GM21528 (cell line): ENCODE measurements at regions not wholly inside any gene's neighbourhood (a gene's known extent, or its start where the extent isn't known, plus 50 kb on each side); places are given as distances from the start of the nearest gene placed in this dataset.

ENCODE experiments used
- ATAC-seq: cut with Tn5 transposase; IDR thresholded peaks from one replicate; pipeline ENCODE4 v1.9.1; 2021; ENCODE audit warnings: mild to moderate bottlenecking, moderate library complexity; ENCODE audit not compliant: unreplicated experiment, low FRiP score

DNA sequence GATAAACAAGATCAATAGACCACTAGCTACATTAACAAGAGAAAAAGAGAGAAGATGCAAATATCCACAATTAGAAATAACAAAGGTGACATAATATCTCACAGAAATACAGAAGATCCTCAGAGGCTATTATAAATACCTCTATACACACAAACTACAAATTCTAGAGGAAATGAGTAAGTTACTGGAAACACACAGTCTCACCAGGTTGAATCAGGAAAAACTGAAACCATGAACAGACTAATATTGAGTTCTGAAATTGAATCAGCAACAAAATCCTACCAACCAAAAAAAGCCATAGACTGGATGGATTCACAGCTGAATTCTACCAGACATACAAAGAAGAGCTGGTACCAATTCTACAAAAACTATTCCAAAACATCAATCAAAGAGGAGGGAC, 211.8 kb upstream of the CPEB2 start:
- no peak for ATAC-seq

DNA sequence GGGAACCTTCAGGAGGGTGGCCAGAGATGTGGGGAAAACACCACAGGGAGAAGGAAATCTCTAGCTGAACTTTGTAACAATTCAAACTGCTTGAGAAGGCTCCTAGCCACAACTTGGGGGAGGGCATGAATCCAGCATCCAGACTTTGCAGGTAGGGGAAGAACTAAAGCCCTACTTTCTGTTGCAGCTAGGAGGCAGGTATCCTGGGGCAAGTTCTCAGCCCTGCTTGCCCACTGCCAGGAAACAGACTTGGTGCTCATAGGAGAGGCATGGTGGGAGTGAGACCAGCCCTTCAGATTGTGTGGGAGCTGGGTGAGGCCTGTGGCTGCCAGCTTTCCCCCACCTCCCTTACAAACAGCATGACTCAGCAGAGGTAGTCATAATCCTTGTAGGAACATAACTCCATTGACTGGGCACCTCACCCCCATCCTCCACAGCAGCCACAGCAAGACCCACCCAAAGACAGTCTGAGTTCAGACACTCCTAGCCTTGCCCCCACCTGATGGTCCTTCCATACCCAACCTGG, 209.5 kb upstream of the CPEB2 start:
- no peak for ATAC-seq

DNA sequence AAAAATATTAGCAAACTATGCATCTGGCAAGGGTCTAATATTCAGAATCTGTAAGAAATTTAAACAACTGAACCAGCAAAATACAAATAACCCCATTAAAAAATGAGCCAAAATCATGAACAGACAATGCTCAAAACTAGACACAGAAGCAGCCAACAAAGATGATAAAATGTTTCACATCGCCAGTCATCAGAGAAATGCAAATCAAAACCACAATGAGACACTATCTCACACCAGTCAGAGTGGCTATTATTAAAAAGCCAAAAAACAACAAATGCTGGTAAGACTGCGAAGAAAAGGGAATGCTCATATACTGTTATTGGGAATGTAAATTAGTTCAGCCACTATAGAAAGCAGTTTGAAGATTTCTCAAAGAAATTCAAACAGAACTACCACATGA, 201.3 kb upstream of the CPEB2 start:
- no peak for ATAC-seq

DNA sequence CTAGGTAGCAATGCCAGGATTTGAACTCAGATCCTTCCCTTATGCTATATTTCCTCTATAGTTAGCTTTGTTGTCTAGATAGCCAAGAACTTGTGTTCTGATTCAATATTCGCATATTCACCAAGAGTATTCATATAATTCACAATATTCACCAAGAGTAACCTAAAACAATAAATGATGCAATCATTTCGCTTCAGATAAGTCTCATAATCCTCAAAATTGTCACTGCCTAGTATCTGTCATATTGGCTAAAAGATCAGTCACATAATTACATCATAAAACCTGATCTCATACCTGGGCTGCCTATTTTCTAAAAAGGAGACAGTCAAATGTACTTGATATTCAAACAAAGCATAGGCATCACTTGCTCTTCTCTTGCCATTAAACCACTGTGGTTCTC, 199.7 kb upstream of the CPEB2 start:
- no peak for ATAC-seq

DNA sequence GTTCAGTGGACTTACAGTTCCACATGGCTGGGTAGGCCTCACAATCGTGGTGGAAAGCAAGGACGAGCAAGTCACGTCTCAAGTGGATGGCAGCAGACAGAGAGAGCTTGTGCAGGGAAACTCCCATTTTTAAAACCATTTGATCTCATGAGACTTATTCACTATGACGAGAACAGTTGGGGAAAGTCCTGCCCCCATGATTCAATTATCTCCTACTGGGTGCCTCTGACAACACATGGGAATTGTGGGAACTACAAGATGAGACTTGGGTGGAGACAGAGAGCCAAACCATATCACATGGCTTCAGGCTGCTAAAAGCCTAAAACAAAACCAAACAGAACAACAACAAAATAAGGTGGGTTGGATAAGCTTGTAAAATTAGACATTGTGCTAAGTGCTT, 194.4 kb upstream of the CPEB2 start:
- ATAC-seq = no peak

DNA sequence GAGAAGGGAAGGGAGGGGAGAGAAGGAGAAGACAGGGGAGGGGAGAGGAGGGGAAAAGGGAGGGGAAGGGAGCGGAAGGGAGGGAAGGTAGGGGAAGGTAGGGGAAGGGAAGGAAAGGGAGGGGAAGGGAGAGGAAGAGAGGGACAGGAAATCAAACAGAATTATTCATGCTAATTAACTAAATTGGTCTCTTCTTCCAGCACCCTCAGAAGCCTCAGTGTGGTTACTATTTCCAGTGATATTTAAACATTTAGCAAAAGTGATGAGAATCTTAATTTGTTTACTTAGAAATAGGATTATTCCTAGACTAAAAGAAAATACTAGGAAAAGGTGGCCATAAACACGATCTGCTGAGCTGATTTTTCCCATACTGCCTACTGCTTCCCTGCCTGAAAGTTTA, 193.1 kb upstream of the CPEB2 start:
- no peak for ATAC-seq

DNA sequence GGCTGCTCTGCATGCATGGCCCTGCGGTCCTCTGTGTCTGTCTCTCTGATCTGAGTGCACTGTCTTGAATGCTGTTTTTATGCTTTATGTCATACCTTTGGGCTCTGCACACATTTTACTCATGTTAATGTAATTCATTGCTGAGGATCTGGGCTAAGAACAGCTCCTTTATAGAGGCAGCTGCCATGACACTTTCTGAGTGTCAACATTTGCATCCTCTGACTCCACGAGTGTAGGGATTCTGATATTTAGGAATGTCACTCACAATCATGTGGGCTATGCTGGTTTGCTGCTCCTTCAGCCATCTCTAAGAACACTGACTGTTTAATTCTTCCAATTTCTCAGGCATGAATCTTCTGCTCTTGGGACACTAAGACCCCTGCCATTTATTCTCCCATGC, 192.2 kb upstream of the CPEB2 start:
- ATAC-seq = no peak

DNA sequence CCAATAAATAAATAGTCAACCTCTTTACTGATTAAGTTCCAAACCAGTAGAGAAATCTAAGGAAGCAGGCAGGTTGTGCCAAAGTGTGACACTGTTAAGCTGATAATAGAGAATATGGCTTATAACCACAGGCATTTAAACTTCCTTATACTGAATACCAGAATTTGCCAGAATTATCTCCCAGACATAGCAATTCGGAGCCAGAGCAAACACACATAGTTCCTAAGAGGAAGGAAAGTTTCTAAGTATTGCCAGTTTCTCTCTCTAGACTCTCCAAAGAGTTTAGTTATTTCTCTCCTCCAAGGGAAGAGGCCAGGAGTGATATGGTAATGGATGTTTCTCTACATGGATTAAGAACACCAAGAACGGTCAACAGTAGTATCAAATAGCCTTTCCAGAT, 191.7 kb upstream of the CPEB2 start:
- ATAC-seq = no peak

DNA sequence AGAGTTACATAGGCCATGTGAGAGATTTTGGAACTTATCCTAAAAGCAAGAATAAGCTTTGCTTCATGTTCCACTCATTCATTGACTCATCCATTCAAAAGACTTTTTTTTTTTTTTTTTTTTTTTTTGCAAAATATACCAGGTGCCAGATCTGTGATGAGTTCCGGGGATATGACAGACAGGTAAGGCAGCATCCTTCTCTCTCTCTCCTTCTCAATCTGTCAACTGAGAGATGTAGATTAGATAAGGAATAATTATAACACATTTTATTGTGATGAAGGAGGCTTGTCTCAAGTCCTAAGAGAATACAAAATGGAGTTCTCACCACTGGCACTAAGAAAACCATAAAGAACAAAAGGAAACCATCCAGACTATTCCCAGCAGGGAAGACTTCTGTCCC, 190.2 kb upstream of the CPEB2 start:
- ATAC-seq = no peak

DNA sequence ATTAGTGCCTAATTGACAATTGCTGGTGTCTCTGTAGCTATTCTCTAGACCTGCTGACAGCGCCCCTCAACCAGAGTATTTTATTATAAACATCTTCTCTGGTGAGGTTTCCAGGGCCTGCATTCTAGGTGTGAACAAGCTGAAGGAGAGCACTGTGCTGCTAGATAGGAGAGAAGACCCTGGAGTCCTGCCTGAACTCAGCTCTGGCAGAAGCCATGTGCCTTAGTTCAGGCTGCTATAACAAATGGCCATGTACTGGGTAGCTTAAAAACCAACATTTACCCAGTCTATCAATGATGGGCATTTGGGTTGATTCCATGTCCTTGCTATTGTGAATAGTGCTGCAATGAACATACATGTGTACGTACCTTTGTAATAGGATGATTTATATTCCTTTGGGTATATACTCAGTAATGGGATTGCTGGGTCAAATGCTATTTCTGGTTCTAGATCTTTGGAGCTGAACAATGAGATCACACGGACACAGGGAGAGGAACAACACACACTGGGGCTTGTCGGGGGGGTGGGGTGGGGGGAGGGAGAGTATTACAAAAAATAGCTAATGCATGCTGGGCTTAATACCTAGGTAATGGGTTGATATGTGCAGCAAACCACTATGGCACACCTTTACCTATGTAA, 185.5 kb upstream of the CPEB2 start:
- ATAC-seq = no peak

DNA sequence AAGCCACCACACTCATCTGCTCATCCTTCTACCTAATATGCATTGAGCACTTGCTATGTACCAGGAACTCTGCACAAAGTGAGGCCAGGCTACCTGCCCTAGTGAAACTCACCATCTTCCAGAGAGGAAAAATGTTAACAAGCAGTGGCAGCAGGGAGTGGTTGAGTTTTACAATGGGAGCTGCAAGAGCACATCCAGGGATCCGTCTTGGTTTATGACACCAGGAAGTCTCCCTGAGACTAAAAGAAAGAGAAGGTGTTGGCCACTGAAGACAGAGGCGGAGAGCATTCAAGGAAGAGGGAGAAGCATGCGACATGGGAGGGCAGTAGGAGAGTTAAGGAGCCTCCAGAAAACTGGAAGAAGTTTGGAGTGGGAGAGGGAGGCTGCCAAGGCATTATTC, 178.1 kb upstream of the CPEB2 start:
- no peak for ATAC-seq

DNA sequence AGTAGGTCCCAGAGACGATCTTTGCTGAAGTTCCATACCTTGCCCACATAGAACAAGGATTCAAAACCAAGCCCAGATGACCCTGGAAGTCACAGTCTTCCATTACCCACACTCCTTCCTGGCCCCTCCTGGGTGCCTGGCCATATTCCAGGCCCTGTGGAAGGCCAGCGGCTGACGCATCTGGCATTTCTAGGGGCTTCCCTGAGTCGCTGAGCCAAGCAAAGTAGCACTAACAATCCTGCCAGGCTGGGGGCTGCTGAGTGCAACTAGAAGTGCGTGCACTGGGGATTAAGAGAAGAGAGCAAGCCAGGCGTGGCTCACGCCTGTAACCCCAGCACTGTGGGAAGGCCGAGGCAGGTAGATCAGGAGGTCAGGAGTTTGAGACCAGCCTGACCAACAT, 175.2 kb upstream of the CPEB2 start:
- ATAC-seq = no peak

DNA sequence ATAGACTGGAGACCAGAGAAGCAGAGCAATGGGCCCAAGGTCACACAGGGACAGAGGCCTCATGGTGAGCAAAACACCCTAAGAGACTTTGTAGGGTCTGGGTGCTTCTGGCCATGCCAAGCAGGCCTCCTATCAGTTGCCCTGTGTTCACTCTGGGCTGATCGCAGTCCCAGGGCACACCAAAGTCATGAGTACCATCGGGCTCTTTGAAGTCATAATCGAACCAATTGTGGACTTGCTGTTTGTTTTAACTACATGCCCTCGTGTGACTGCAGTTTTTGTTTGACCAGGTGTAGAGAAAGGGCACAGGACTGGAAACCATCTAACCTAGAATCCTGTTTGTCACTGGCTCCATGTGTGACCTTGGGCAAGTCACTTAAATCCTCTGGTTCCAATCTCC, 172.5 kb upstream of the CPEB2 start:
- no peak for ATAC-seq

DNA sequence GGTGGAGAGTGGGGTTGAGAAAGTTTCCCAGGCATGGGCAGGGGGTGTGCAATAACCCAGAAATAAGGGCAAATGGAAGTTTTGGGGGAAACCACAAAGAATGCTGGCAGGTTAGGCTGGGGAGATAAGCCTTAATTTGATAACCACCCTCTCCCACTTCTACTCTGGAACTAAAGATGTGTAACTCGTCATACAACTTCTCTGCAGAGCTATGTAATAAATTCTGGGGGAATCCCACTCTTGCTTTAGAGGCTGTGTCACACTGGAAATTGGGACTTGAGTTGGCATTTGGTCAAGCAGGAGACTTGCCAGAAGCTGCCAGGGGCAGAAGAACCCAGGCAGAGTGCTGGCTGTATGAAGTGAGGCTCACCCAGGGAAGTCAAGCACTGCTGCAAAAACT, 170.9 kb upstream of the CPEB2 start:
- no peak for ATAC-seq

DNA sequence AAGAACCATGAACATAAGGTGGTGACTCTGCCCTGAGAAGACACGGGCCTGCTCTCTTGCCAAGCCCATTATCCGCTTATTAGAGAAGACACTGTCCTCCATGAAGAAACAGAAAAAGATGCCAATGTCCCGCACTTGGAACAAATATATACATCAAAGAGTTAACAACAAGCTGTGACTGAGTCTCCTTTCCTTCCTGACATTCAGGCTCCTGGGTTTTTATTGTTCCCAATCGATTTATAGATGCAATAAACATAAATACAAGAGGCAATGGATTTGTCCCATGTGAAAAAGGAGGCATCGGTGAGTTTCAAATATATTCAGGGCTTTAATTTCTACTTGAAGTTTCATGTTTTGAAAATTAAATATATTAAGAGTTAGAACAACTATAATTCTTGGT, 169.2 kb upstream of the CPEB2 start:
- ATAC-seq = no peak

DNA sequence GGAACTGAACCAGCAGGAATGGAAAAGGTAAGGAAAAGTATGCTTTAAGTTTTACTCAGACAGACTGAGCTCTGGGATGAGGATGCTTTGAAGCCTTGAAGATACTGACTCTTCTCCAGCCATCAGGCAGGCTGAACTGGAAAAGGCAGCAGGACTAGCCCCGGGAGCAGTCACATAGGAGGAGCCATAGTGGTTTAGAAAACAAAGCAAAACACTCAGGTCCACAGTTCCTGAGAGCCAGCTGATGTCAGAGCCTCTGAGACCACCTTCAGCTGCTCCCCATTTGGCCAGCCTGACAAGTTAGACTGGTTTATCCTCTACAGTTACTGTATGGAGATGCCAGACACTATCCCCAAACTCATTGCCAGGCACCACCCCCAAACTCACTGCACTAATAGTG, 167.9 kb upstream of the CPEB2 start:
- no peak for ATAC-seq

DNA sequence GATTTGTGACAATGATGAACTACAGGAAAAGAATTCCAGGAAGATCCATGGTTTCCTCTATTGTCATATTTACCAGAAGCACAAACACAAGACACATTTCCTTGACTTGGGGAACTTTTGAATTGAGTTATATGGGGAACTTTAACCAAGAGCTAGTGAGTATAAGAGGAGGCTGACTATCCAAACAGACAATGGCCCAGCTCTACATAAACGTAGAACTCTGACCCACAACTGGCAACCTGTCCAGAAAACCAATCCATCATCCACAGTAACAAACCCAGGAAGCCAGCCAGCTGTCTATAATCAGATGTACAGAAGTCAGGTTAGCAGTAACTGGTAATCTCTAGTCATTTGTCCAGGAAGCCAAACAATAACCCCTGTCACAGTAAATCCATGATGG, 167.0 kb upstream of the CPEB2 start:
- ATAC-seq = no peak

DNA sequence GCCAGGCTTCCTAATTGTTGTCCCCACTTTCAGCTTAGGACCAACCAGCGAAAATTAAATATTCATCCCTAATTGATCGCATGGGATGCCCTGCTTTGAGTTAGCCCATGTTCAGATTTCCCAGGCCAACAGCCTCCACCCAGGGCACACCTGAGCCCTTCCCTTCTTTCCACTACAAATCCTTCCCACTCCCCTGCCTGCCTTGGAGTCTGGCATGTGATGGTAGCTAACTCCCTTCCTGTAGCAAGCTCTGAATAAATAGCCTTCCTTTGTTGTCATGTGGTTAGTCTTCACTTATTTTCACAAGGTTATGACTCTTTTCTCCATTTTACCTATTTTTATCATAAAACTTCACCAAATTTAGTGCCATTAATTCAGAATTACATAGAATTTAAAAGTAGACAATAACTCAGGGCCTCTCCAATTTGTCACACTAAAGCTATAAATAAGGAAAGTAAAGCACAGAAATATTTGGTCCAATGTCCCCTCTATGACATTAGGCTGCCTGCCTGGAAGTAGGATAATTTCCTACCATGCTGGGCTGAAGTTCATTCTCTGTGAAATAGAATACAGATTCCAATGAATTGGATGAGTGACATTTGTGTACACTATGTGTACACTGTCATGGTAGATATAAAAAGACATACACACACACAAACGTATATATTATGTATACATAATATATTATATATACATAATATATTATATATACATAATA, 166.4 kb upstream of the CPEB2 start:
- ATAC-seq = no peak

DNA sequence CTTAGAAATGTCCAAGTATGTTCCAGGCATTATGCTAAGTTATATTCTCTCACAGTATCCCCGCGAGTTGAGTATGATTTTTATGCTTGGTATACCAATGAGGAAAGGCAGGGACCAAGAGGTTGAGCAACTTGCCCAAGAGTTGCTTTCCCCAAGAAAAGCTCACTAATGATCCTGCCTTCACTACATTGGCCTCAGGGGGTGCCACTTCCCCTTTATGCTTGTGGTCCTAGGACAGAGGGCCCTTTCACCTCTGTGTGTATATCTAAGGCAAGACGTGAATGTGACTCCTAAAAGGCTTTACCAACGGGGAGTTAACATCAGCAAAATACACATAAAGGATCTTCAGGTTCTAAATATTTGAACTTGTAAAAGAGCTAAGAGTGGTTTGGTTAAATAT, 164.4 kb upstream of the CPEB2 start:
- ATAC-seq = no peak

DNA sequence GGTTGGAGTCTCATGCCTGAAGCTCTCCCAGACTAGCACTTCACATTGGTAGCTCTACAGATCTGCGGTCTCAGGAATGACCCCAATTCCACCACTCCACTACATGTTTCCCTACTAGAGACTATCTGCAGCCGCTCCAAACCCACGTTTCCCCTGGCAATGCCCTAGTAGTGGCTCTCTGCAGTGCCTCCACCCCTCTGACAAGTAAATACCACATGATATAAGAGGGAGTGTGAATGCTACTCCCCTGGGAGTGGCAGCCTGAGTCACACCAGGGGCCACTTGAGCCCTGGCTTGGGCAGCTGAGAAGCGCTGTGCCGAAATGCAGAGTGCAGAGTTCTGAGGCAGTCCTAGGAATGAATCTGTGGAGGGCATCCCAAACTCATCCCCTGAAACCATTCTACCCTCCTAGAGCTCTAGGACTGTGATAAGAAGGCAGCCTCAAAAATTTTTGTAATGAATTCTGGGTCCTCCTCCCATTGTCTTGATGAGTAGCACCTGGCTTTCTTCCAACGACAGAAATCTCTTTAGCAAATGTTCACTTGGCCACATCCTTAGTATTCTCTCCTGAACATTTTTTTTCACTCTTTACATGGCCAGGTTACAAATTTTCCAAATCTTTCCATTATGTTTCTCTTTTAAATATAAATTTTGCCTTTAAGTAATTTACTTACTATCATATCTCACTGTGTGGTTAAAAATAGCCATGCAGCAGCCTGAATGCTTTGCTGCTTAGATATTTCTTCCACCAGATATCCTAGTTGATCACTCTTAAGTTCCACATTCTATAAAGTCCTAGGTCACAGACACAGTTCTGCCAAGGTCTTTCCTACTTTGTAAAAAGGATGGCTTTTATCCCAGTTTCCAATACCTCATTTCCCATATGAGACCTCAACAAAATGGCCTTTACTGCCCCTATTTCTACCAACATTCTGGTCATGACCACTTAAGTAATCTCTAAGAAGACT, 160.2 kb upstream of the CPEB2 start:
- ATAC-seq = no peak

DNA sequence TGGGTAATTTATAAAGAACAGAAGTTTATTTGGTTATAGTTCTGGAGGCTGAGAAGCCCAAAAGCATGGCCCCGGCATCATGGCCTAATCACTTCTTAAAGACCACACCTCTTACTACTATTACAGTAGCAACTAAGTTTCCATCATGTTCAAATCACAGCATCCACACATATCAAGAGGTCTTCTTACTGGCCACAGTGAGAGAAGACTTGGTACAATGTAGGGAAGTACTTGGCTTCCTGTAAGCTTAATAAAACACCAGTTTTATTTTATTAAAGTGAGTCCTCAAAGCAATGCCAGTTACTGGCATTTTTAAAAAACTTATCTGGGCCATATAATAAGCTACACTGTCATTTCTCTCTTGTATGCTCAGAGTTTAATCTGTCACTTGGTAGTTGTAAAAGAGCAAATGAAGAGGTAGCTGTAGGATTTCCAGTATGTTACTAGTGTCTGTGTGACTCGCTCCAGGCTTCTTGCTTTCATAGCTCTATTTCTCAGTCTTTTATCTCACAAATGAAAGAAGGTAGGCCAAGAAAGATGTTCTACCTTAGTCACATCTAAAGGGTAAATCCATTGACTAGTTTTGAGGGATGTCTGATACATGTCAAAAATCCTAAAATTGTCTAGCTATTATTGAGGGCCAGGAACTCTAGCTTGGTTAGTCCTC, 159.2 kb upstream of the CPEB2 start:
- ATAC-seq = no peak
